GM21447 (cell line): ENCODE measurements at regions not wholly inside any gene's neighbourhood (a gene's known extent, or its start where the extent isn't known, plus 50 kb on each side); places are given as distances from the start of the nearest gene placed in this dataset.
"Not testable (repeated sequence)": the region's sequence is repeated elsewhere in the genome, so short reads cannot be mapped to it uniquely, and the experiment has no call there.

ENCODE experiments used
- ATAC-seq: cut with Tn5 transposase; IDR thresholded peaks from one replicate; pipeline ENCODE4 v1.9.1; 2021; ENCODE audit not compliant: unreplicated experiment

- no peak for ATAC-seq
Observed at GRCh38 chr1:21385022-21385421, 54.9 kb upstream of the NBPF3 start.

- ATAC-seq, result no peak
Observed at GRCh38 chr1:21384620-21385019, 55.3 kb upstream of the NBPF3 start.

- no peak for ATAC-seq
Observed at GRCh38 chr1:21383785-21384401, 56.0 kb upstream of the NBPF3 start.

GRCh38 chr1:21381354-21381753, 58.6 kb upstream of the NBPF3 start:
- ATAC-seq, result no peak

GRCh38 chr1:21380147-21380546, 59.8 kb upstream of the NBPF3 start:
- not testable (repeated sequence) for ATAC-seq

- ATAC-seq, result no peak
Observed at GRCh38 chr1:21379571-21379970, 60.4 kb upstream of the NBPF3 start.

- ATAC-seq, result no peak
Observed at GRCh38 chr1:21378705-21379494, 61.0 kb upstream of the NBPF3 start.

GRCh38 chr1:21372383-21372782, 67.6 kb upstream of the NBPF3 start:
- no peak for ATAC-seq

- ATAC-seq, result no peak
Observed at GRCh38 chr1:21369905-21370304, 70.0 kb upstream of the NBPF3 start.

- no peak for ATAC-seq
Observed at GRCh38 chr1:21368515-21369289, 71.2 kb upstream of the NBPF3 start.

- ATAC-seq, result not testable (repeated sequence)
Observed at GRCh38 chr1:21367973-21368514, 71.9 kb upstream of the NBPF3 start.

GRCh38 chr1:21366288-21366687, 73.6 kb upstream of the NBPF3 start:
- no peak for ATAC-seq

GRCh38 chr1:21365036-21365435, 74.8 kb upstream of the ECE1 start:
- no peak for ATAC-seq

- ATAC-seq, result no peak
Observed at GRCh38 chr1:21362096-21362495, 71.8 kb upstream of the ECE1 start.

GRCh38 chr1:21361506-21361905, 71.2 kb upstream of the ECE1 start:
- no peak for ATAC-seq

GRCh38 chr1:21357161-21357560, 66.9 kb upstream of the ECE1 start:
- ATAC-seq, result no peak

- ATAC-seq, result no peak
Observed at GRCh38 chr1:21355956-21356355, 65.7 kb upstream of the ECE1 start.

- no peak for ATAC-seq
Observed at GRCh38 chr1:21352586-21352985, 62.3 kb upstream of the ECE1 start.

GRCh38 chr1:21351901-21352300, 61.6 kb upstream of the ECE1 start:
- no peak for ATAC-seq

- ATAC-seq, result no peak
Observed at GRCh38 chr1:21350202-21350885, 60.1 kb upstream of the ECE1 start.

- ATAC-seq, result no peak
Observed at GRCh38 chr1:21349693-21350092, 59.4 kb upstream of the ECE1 start.
